ENCODE measurements at regions not wholly inside any gene's neighbourhood (a gene's known extent, or its start where the extent isn't known, plus 50 kb on each side); places are given as distances from the start of the nearest gene placed in this dataset.

DNA sequence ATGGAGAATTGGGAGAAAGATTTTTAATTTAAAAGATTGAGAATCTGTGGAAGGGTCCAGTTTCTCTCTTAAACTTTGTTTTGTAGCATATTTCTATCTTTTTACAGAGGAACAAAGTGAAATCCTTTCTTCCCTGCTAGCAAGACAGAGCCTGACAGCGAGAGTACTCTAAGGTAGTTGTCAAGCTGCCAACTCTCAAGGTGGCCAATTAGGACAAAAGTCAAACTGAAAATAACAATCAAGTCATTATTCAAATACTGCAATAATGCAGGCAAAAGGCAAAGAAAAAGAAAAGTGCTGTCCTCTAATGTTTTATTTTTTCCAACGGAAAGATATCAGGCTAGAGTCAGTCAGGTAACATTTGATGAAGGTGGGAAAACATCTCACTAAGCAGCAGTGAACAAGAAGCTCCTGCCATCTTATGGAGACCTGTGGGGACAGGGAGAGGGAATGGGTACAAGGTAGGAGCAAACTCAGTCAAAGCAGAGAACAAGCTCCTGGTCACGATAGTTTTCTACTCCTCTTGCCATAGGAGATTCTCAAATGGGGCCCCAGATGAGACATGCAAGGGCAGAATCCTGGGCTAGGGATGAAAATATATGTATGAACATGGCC is 801.9 kb upstream of the SLITRK1 start:
- DNase-seq = no peak

DNA sequence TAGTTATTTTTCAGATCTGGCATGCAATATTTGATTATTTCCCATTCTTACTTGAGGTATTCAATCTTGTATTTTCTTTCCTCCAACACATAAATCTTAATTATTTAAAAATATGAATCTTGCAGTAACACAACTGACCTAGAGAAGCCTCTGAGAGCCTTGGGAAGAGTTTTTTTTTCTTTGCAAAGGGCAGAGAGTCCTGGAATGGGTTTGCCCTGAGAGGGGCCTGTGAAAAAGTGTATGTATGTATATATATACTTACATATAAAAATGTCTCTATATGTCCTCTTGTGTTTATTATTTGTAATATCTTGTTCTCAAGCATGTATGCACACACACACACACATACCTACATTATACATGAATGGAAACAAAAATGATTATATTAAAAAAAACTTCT is 801.2 kb upstream of the SLITRK1 start:
- DNase-seq = no peak
- TF ChIP-seq POLR2A (IDR thresholded peaks at IDR 0.05; ENCODE audit: low read length) (no peak), GATA1 (IDR thresholded peaks at IDR 0.05; ENCODE audit: low read depth, low read length) (no peak)

More for the DNA sequence above, 801.9 kb upstream of the SLITRK1 start:
- no peak for TF ChIP-seq GATA1 (IDR thresholded peaks at IDR 0.05; ENCODE audit: low read depth, low read length)
- TF ChIP-seq POLR2A (IDR thresholded peaks at IDR 0.05; ENCODE audit: low read length) = no peak

GRCh38 chr13:84677836-84678235 is 795.6 kb upstream of the SLITRK1 start:
- no peak for DNase-seq
- TF ChIP-seq GATA1 (IDR thresholded peaks at IDR 0.05; ENCODE audit: low read depth, low read length) = no peak
- TF ChIP-seq POLR2A (IDR thresholded peaks at IDR 0.05; ENCODE audit: low read length) = no peak

GRCh38 chr13:84672616-84673015 is 790.3 kb upstream of the SLITRK1 start:
- no peak for TF ChIP-seq GATA1 (IDR thresholded peaks at IDR 0.05; ENCODE audit: low read depth, low read length)
- DNase-seq = no peak

- no peak for TF ChIP-seq GATA1 (IDR thresholded peaks at IDR 0.05; ENCODE audit: low read depth, low read length)
- no peak for TF ChIP-seq POLR2A (IDR thresholded peaks at IDR 0.05; ENCODE audit: low read length)
- no peak for DNase-seq
Measured at GRCh38 chr13:84670245-84670644, 788.0 kb upstream of the SLITRK1 start.

DNA sequence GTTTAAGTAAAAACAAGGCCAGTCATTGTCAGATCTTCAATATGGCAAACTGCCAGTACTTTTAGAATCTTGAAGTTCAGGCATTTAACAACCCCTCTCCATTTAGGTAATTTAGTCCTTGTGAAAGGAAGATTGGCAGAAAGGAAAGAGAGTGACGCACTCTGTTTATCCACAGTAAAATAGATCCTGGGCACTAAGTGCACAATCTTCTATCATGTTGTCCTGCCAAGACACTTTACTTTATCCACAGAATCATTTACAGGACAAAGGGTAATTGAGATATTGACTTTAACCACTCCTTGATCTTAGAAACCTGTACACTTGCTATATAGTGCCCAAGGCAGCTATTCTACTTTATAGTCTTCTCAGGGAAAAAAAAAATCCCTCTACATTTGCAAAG is 786.4 kb upstream of the SLITRK1 start:
- no peak for DNase-seq
- TF ChIP-seq POLR2A (IDR thresholded peaks at IDR 0.05; ENCODE audit: low read length) (no peak), GATA1 (IDR thresholded peaks at IDR 0.05; ENCODE audit: low read depth, low read length) (no peak)

DNA sequence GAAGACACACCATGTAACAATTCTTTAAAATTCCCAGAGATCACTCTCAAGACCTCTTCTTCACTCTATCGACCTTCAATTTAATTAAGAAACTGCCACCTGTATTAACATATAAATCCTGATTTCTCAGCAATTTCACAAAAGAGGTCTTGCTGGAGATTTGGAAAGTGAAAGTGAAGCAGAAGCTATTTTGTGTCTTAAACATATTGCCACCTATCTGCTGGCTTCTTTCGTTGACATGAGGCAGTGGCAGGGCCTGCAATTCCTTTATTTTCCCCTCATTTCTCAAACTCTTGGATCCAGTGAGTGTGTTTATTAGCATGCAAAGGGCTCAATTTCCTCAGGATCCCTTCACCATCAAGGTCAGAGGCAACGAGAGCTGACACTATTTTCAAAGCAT is 780.2 kb upstream of the SLITRK1 start:
- no peak for DNase-seq

DNA sequence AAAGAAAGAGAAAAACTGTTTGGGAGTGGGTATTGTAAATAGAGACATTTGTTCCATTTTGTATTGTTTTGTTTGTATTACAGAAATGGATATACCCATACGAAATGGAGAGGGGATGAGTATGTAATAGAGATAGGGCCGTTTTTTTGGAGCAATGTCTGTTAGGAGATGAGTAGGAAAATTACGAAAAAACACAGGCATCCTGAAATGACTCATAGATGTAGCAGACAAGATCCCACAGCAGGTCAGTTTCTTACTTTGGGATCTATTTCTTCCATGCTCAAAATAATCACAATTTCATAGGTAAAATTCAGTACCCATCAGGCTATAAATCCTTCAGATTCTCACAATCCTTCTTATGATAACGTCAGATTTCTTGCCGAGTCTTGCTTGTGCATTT is 779.4 kb upstream of the SLITRK1 start:
- no peak for DNase-seq
- TF ChIP-seq POLR2A (IDR thresholded peaks at IDR 0.05; ENCODE audit: low read length) = no peak
- TF ChIP-seq GATA1 (IDR thresholded peaks at IDR 0.05; ENCODE audit: low read depth, low read length) = no peak

More for the DNA sequence above, 780.2 kb upstream of the SLITRK1 start:
- TF ChIP-seq POLR2A (IDR thresholded peaks at IDR 0.05; ENCODE audit: low read length) (no peak), GATA1 (IDR thresholded peaks at IDR 0.05; ENCODE audit: low read depth, low read length) (no peak)

GRCh38 chr13:84659359-84659661 is 777.0 kb upstream of the SLITRK1 start:
- no peak for DNase-seq
- TF ChIP-seq GATA1 (IDR thresholded peaks at IDR 0.05; ENCODE audit: low read depth, low read length) (no peak), POLR2A (IDR thresholded peaks at IDR 0.05; ENCODE audit: low read length) (no peak)

- TF ChIP-seq GATA1 (IDR thresholded peaks at IDR 0.05; ENCODE audit: low read depth, low read length) = no peak
- no peak for TF ChIP-seq POLR2A (IDR thresholded peaks at IDR 0.05; ENCODE audit: low read length)
- DNase-seq = no peak
Measured at GRCh38 chr13:84658491-84659358, 776.5 kb upstream of the SLITRK1 start.

DNA sequence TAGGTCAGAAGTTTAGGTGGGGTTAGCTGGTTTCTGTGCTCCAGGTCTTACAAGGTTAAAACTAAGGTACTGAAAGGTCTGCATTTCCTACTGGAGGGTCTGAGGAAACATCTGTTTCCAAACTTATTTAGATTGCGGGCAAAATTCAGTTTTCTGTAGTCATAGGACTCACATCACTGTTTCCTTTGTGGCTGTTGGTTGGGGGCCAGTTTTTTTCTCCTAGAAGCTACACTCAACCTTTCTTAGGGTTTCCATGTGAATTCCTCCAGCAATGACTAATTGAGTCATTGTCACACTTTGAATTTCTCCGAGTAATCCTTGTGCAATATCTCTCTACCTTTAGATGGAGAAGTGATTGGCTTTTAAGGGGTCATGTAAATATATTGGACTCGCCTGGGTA is 773.4 kb upstream of the SLITRK1 start:
- DNase-seq = no peak
- TF ChIP-seq POLR2A (IDR thresholded peaks at IDR 0.05; ENCODE audit: low read length) = no peak
- TF ChIP-seq GATA1 (IDR thresholded peaks at IDR 0.05; ENCODE audit: low read depth, low read length) = no peak

- TF ChIP-seq GATA1 (IDR thresholded peaks at IDR 0.05; ENCODE audit: low read depth, low read length) (no peak), POLR2A (IDR thresholded peaks at IDR 0.05; ENCODE audit: low read length) (no peak)
- DNase-seq = no peak
Measured at GRCh38 chr13:84654654-84655275, 772.5 kb upstream of the SLITRK1 start.

GRCh38 chr13:84653915-84654534 is 771.8 kb upstream of the SLITRK1 start:
- no peak for TF ChIP-seq GATA1 (IDR thresholded peaks at IDR 0.05; ENCODE audit: low read depth, low read length)
- TF ChIP-seq POLR2A (IDR thresholded peaks at IDR 0.05; ENCODE audit: low read length) = no peak
- DNase-seq = no peak

- TF ChIP-seq POLR2A (IDR thresholded peaks at IDR 0.05; ENCODE audit: low read length) (no peak), GATA1 (IDR thresholded peaks at IDR 0.05; ENCODE audit: low read depth, low read length) (no peak)
Measured at GRCh38 chr13:84651705-84652104, 769.4 kb upstream of the SLITRK1 start.

More at GRCh38 chr13:84651705-84652104, 769.4 kb upstream of the SLITRK1 start:
- DNase-seq = no peak

Measured in erythroblast (primary cell).